Erythroblast (primary cell): ENCODE measurements at regions not wholly inside any gene's neighbourhood (a gene's known extent, or its start where the extent isn't known, plus 50 kb on each side); places are given as distances from the start of the nearest gene placed in this dataset.

ENCODE experiments used
- GATA1 ChIP-seq: IDR thresholded peaks from 2 replicates; pipeline ENCODE4 v1.6.1; 2011; ENCODE audit warnings: low read depth, mild to moderate bottlenecking, control low read depth, low read length, moderate library complexity
- POLR2A ChIP-seq: IDR thresholded peaks from 2 replicates; pipeline ENCODE4 v1.6.1; 2011; ENCODE audit warnings: mild to moderate bottlenecking, low read length

- TF ChIP-seq POLR2A (no peak), GATA1 (no peak)
Observed at GRCh38 chr14:42931308-42931707, 1324.6 kb downstream of the LRFN5 start.
